ENCODE measurements at regions not wholly inside any gene's neighbourhood (a gene's known extent, or its start where the extent isn't known, plus 50 kb on each side); places are given as distances from the start of the nearest gene placed in this dataset.

DNA sequence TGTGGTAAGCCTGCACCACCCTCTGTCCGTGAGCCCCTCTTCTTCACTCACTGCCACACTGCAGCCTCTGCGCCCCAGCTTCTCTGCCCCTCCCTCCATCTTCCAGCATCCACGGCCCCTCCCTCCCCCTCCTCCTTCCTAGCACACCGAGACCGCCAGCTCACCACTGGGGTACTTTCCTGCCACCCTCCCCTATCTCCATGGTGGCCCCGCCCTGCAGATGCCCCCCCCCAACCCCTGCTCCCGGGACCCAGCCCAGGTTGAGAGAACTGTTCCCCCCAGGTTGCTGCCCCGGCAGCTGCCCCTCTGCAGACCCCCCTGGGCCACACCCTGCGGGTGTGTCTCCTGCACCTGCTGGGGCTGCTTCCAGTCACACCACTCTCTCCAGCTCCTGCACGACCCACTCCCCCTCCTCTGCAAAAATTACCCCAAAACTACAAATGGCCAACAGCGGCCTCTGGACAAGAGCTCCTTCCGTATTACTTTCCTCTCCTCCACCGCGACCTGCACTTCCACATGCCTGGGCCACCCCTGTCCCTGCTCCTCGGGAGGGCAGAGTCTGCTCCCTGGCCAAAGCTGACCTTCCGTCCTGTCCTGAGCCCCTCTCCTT lies 209.2 kb upstream of the PPP2R2D start:
- TF ChIP-seq, protein P1, sequence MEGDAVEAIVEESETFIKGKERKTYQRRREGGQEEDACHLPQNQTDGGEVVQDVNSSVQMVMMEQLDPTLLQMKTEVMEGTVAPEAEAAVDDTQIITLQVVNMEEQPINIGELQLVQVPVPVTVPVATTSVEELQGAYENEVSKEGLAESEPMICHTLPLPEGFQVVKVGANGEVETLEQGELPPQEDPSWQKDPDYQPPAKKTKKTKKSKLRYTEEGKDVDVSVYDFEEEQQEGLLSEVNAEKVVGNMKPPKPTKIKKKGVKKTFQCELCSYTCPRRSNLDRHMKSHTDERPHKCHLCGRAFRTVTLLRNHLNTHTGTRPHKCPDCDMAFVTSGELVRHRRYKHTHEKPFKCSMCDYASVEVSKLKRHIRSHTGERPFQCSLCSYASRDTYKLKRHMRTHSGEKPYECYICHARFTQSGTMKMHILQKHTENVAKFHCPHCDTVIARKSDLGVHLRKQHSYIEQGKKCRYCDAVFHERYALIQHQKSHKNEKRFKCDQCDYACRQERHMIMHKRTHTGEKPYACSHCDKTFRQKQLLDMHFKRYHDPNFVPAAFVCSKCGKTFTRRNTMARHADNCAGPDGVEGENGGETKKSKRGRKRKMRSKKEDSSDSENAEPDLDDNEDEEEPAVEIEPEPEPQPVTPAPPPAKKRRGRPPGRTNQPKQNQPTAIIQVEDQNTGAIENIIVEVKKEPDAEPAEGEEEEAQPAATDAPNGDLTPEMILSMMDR (conservative IDR thresholded peaks at IDR 0.05; ENCODE audit: low read depth): no peak
- POLR2A ChIA-PET (ENCODE audit: low non-redundant PET): no interaction called here
- no peak for DNase-seq (ENCODE audit: low spot score)
- CTCF ChIA-PET: interaction anchor here (0.7 kb wide), 1 partner anchor 310 kb away, joined by 4 read pairs; no protein-coding TSS in a partner anchor
- H3K27ac ChIP-seq: no peak overlapping the region

DNA sequence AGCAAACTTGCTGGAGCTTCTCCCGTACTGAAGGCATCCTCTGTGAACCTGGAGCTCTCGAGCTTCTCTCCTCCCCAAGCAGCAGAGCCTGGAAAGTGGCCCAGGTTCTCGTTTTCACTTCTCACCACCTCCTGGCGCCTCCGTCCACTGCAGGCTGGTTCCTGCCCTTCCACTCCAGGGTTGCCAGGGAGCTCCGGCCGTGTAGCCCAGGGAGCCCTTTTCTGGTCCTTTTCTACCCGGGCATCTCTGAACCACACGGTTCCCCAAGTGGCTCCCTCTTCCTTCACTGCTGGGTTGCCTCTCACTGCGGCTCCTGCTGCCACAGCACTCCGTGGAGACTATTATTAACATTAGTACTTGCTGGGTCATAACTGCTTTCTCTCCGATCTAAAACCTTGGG lies 208.6 kb upstream of the PPP2R2D start:
- TF ChIP-seq, protein P1 (conservative IDR thresholded peaks at IDR 0.05; ENCODE audit: low read depth): no peak
- DNase-seq (ENCODE audit: low spot score): no peak
- POLR2A ChIA-PET (ENCODE audit: low non-redundant PET): no interaction called here
- no peak overlapping the region for H3K27ac ChIP-seq
- CTCF ChIA-PET: no interaction called here

DNA sequence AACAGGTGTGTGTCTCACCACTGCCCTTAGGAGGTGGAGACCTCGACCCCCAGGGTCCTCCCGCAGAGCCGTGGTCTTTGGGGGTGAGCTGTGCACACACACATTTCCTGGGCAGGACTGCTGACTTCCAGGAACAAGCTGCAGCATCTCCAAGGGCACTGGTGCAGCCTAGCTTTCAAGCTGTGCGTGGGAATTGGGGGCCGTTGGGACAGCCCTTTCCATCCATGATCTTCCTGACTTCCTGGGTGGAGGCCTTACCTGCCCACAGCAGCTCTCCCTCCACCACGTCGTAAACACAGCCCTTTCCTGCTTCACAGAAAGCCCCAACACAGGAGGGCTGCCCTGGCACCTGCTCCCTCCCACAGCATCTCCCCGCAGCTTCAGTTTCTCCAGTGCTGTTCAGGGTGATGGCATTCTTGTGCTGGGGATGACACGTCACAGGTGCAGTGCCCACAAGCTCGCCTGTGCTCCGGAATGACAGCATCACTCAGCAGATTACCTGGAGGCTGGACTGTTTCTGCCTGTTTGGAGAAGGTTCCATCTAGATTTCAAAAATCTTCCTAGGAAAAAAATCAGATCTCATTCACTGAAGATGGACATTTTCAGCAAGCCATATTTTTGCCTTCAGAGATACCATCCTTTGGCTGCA lies 208.0 kb upstream of the PPP2R2D start:
- TF ChIP-seq, protein P1 (conservative IDR thresholded peaks at IDR 0.05; ENCODE audit: low read depth): no peak
- POLR2A ChIA-PET (ENCODE audit: low non-redundant PET): no interaction called here
- no peak for DNase-seq (ENCODE audit: low spot score)
- CTCF ChIA-PET: interaction anchor here (0.5 kb wide), 1 partner anchor 54 kb away, joined by 3 read pairs; no protein-coding TSS in a partner anchor
- H3K27ac ChIP-seq: no peak overlapping the region

DNA sequence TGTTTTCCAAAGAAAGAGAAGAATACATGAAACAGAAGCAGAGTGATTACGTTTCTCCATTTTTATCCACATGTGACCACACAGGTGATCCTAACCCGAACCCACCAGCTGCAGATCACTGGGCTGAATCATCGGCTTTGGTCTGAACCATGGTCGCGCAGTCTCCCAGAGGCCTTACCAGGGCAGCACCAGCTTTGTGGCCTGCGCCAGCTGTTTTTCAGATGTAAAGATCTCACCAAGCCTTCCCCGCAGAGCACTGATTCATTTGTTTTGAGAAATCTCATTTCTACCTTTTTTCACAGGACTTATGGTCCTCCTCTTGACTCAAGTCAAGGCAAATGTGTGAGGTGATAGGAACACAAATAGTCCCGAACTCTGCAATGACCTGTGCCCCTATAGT lies 207.0 kb upstream of the PPP2R2D start:
- TF ChIP-seq, protein P1 (conservative IDR thresholded peaks at IDR 0.05; ENCODE audit: low read depth): no peak

DNA sequence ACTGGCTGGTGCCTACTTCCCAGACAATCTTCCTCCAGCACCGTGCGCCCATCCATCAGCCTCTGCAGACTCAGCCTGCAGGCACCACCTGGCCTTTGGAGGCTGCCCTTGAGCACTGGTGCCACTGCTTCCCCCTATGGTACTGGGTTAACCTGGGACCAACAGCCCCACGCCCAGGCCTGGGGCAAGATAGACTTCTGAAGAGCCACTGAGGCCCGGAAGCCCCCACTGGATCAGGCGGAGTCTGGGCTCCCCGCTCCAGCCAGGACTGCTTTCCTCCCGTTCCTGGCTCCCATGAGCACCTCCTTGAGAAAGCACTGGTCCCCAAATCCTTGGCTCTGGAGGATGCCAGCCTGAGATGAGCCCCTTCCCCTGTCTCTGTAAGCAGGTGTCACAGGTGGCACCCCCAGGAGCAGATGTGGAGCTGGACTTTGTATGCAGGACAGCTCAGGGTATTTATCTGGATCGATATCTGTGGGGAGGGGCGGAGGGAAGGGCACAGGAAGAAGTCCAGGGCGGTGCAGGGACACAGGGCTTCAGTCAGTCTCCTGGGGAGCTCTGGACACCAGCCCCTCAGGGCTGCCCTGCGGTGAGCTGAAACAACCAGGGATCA lies 206.5 kb upstream of the PPP2R2D start:
- H3K27ac ChIP-seq: no peak overlapping the region
- ChIA-PET POLR2A (ENCODE audit: low non-redundant PET) (no interaction called here), CTCF (no interaction called here)
- TF ChIP-seq, protein P1 (conservative IDR thresholded peaks at IDR 0.05; ENCODE audit: low read depth): no peak
- DNase-seq (ENCODE audit: low spot score): no peak

More for the DNA sequence above, 207.0 kb upstream of the PPP2R2D start:
- no peak for DNase-seq (ENCODE audit: low spot score)
- POLR2A ChIA-PET (ENCODE audit: low non-redundant PET): no interaction called here
- no peak overlapping the region for H3K27ac ChIP-seq
- CTCF ChIA-PET: no interaction called here

DNA sequence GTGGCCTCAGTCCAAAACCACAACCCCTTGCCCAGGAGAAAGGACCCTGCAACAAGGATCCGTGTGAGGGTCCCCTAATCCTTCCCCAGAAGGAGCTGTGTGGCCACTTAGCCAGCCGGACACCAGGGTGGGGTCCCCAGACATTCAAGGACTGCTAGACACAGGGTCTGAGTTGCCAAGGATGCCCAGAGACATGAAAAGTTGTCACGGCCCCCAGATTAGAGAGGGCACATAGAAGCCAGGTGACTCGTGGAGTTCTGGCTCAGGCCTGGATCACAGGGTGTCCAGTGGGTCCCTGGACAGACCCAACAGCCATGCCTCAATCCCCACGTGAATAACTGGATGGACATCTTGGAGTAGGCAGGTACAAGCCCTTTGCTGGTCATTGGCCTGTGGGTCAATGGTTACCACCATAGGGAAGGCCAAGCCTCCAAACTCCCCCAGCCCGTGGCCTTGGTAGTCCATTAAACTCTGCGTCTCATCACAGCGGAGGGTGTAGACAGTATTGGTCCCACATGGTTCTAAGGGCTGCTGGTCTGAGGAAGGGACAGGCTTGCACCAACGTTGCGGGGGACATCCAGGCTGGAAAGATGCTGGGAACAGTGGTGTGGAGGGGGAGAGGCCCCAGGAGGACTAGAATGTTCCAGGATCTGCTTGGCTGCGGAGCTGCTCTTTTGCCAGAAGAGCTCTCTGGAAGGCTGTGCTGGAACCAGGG lies 205.9 kb upstream of the PPP2R2D start:
- ChIA-PET CTCF (no interaction called here), POLR2A (ENCODE audit: low non-redundant PET) (no interaction called here)
- TF ChIP-seq, protein P1 (conservative IDR thresholded peaks at IDR 0.05; ENCODE audit: low read depth): no peak

More for the DNA sequence above, 205.9 kb upstream of the PPP2R2D start:
- H3K27ac ChIP-seq: no peak overlapping the region
- no peak for DNase-seq (ENCODE audit: low spot score)
